HL-60 (cell line): ENCODE measurements at regions not wholly inside any gene's neighbourhood (a gene's known extent, or its start where the extent isn't known, plus 50 kb on each side); places are given as distances from the start of the nearest gene placed in this dataset.

ENCODE experiments used
- DNase-seq, 2 experiments: peaks; one replicate each; pipeline ENCODE4 v3.0.0-alpha.2; 2010 to 2020; ENCODE audit warnings: low read depth in 1 of 2, low spot score in 1 of 2
- H3K27ac ChIP-seq: fragments of 250-450 bp; sonication (Bioruptor Pico); replicated peaks from 2 replicates; pipeline ENCODE4 v1.5.1; 2020; ENCODE audit warnings: mild to moderate bottlenecking, moderate library complexity
- H3K27me3 ChIP-seq: fragments of 250-450 bp; sonication (Bioruptor Pico); 2 replicates; pipeline ENCODE4 v1.5.1; 2021; ENCODE audit warnings: mild to moderate bottlenecking, moderate library complexity; ENCODE audit not compliant: insufficient read depth, poor library complexity, severe bottlenecking
- H3K4me3 ChIP-seq: replicated peaks from 2 replicates; pipeline ENCODE4 v1.5.1; 2011; ENCODE audit warnings: mild to moderate bottlenecking, control low read depth, low read length; ENCODE audit not compliant: insufficient read depth
- CTCF ChIP-seq: IDR thresholded peaks from one replicate; pipeline ENCODE4 v1.5.1; 2011; ENCODE audit warnings: low read length, control low read depth, inconsistent platforms; ENCODE audit not compliant: insufficient read depth
- GABPA ChIP-seq: IDR thresholded peaks from 2 replicates; pipeline ENCODE4 v1.6.1; 2012; ENCODE audit warnings: low read depth
- POLR2AphosphoS5 ChIP-seq: IDR thresholded peaks from 2 replicates; pipeline ENCODE4 v1.6.1; 2012; ENCODE audit warnings: low read depth
- REST ChIP-seq: IDR thresholded peaks from 2 replicates; pipeline ENCODE4 v1.6.1; 2012; ENCODE audit warnings: low read depth; ENCODE audit not compliant: insufficient replicate concordance
- SPI1 ChIP-seq: IDR thresholded peaks from 2 replicates; pipeline ENCODE4 v1.6.1; 2012; ENCODE audit warnings: low read depth, mild to moderate bottlenecking, borderline replicate concordance

- Histone ChIP-seq H3K4me3 (no peak overlapping the region), H3K27ac (no peak overlapping the region), H3K27me3 (no peaks in the 10 kb centered on the region)
- no peak for DNase-seq
- TF ChIP-seq SPI1: no peak
- no peak for TF ChIP-seq REST
- no peak for TF ChIP-seq GABPA
- TF ChIP-seq CTCF: no peak
- no peak for TF ChIP-seq POLR2AphosphoS5
Observed at GRCh38 chr10:44715136-44715535, 196.0 kb upstream of the TMEM72 start.

GRCh38 chr10:44716470-44717015, 194.6 kb upstream of the TMEM72 start:
- TF ChIP-seq SPI1: no peak
- no peak for TF ChIP-seq POLR2AphosphoS5
- no peak for TF ChIP-seq CTCF
- TF ChIP-seq REST: no peak
- TF ChIP-seq GABPA: no peak
- DNase-seq: no peak
- no peaks in the 10 kb centered on the region for H3K27me3 ChIP-seq
- no peak overlapping the region for H3K4me3 ChIP-seq
- H3K27ac ChIP-seq: no peak overlapping the region

GRCh38 chr10:44723082-44723481, 188.1 kb upstream of the TMEM72 start:
- H3K27ac ChIP-seq: no peak overlapping the region
- no peak overlapping the region for H3K4me3 ChIP-seq
- no peak for TF ChIP-seq REST
- no peak for TF ChIP-seq POLR2AphosphoS5
- TF ChIP-seq CTCF: no peak
- no peak for TF ChIP-seq GABPA
- no peak for TF ChIP-seq SPI1
- H3K27me3 ChIP-seq: no peaks in the 10 kb centered on the region
- DNase-seq: no peak
